Activated CD8-positive, alpha-beta T cell treated with anti-CD3 and anti-CD28 coated beads, Interleukin-2, amount 10 ng/mL, durations not matched to agents 7 days and 5 days (primary cell): ENCODE measurements at regions not wholly inside any gene's neighbourhood (a gene's known extent, or its start where the extent isn't known, plus 50 kb on each side); places are given as distances from the start of the nearest gene placed in this dataset.
"Not testable (repeated sequence)": the region's sequence is repeated elsewhere in the genome, so short reads cannot be mapped to it uniquely, and the experiment has no call there.

ENCODE experiments used
- ATAC-seq: fragments of 150-1000 bp; cut with Tn5 transposase; one replicate; pipeline ENCODE4 v1.10.0; 2021; ENCODE audit warnings: moderate library complexity
- CTCF ChIA-PET: fragments of 350-600 bp; sonication (Branson Sonifier 250); formaldehyde crosslinking; loops from one replicate; lab custom pipeline; 2021; ENCODE audit warnings: antibody characterized with exemption; lab: Charles Lee
- POLR2A ChIA-PET: fragments of 350-600 bp; sonication (Branson Sonifier 250); formaldehyde crosslinking; loops from one replicate; lab custom pipeline; 2021; ENCODE audit warnings: antibody characterized with exemption; lab: Charles Lee
- DNase-seq: peaks from one replicate; pipeline ENCODE4 v3.0.0-alpha.2; 2020
- H3K27ac Mint-ChIP-seq: one replicate; pipeline ENCODE4 v1.8.0; 2021; ENCODE audit warnings: mild to moderate bottlenecking, mixed read lengths
- H3K27me3 Mint-ChIP-seq: one replicate; pipeline ENCODE4 v1.8.0; 2021; ENCODE audit warnings: low read depth, mixed read lengths
- H3K36me3 Mint-ChIP-seq: one replicate; pipeline ENCODE4 v1.8.0; 2021; ENCODE audit warnings: low read depth, mixed read lengths
- H3K4me1 Mint-ChIP-seq: one replicate; pipeline ENCODE4 v1.8.0; 2021; ENCODE audit warnings: low read depth, mixed read lengths
- H3K4me3 Mint-ChIP-seq: one replicate; pipeline ENCODE4 v1.8.0; 2021; ENCODE audit warnings: mild to moderate bottlenecking, mixed read lengths
- H3K9me3 Mint-ChIP-seq: one replicate; pipeline ENCODE4 v1.8.0; 2022; ENCODE audit warnings: mixed read lengths; ENCODE audit not compliant: insufficient read depth

DNA sequence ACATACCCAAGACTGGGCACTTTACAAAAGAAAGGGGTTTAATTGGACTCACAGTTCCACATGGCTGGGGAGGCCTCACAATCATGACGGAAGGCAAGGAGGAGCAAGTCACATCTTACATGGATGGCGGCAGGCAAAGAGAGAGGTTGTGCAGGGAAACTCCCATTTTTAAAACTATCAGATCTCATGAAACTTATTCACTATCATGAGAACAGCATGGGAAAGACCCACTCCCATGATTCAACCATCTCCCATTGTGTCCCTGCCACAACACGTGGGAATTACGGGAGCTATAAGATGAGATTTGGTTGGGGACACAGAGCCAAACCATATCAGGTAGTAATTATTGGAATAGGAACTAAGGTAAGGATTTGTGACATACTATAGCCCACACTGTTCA lies 101.6 kb upstream of the ADTRP start:
- H3K27me3 Mint-ChIP-seq, CTCF ChIA-PET, H3K27ac Mint-ChIP-seq, H3K36me3 Mint-ChIP-seq, H3K4me3 Mint-ChIP-seq, ATAC-seq, H3K4me1 Mint-ChIP-seq, H3K9me3 Mint-ChIP-seq, POLR2A ChIA-PET, DNase-seq: not testable (repeated sequence)

DNA sequence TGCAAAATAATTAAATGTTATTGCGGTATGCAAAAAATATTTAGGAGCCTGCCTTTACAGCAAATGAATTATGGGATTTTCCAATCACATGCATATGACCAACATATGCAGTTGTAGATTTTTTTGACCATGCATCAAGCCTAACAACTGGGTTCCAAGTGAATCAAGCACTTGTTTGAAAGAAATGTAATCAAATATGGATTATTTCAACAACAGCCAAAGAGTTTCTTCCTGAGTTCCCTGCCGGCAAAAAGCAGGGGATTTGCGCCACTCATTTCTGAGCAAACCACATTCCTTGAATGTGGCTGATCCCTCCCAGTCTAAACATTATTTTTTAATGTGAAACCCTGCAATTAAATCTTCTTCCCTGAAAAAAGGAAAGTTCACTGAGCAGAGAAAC lies 100.1 kb upstream of the ADTRP start:
- ATAC-seq (no peak), DNase-seq (no peak)
- Mint-ChIP-seq H3K9me3 (no peaks in the 10 kb centered on the region), H3K4me1 (no peaks in the 10 kb centered on the region), H3K27ac (no peak overlapping the region), H3K4me3 (no peak overlapping the region), H3K27me3 (no peaks in the 10 kb centered on the region), H3K36me3 (no peaks in the 10 kb centered on the region)
- ChIA-PET CTCF (no interaction called here), POLR2A (no interaction called here)

DNA sequence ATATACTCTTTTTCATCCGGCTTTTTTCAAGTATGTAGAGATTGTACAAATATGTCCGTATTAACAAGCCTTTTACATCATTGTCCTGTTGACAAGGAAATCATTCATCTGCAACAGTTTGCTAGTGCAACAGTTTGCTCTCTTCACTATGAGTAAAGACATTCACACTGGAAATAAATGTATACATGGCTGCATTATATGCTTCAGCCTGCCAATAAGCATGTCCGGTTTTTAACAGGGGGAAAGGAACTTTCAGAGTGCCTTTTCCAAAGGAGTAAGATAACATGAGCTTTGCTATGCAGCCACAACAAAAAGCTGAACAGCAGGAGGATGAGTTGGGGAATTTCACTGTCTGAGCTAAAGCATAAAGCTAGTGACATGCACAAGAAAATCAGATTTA lies 99.4 kb upstream of the ADTRP start:
- CTCF ChIA-PET, result no interaction called here
- H3K27ac Mint-ChIP-seq, result no peak overlapping the region
- DNase-seq (no peak), ATAC-seq (no peak)
- H3K9me3 Mint-ChIP-seq, result no peaks in the 10 kb centered on the region
- POLR2A ChIA-PET, result no interaction called here
- H3K4me3 Mint-ChIP-seq, result no peak overlapping the region
- no peaks in the 10 kb centered on the region for H3K36me3 Mint-ChIP-seq
- no peaks in the 10 kb centered on the region for H3K27me3 Mint-ChIP-seq
- H3K4me1 Mint-ChIP-seq, result no peaks in the 10 kb centered on the region

DNA sequence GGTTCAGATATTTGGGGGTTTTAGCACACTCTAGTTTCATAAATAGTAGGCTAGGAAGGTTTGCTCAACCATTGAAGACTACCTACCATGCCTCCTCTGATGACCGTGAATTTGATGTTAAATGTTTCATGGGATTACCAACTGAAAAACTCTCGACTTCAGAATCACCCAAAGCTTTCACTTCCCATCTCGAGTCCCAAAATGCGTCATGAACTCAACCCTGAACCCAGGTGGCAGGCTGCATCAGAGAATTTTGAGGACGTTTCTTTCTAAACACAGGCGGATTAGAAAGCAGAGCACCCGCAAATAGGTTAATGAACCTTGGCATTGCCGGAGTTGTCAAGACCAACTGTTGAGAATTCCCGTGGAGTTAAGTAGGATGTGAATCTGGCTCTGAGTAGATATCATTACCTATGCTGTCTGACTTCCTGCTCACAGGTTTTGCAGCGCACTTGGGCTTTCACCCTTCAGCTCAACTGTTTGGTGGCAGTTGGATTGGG lies 98.4 kb upstream of the ADTRP start:
- Mint-ChIP-seq H3K27me3 (no peaks in the 10 kb centered on the region), H3K36me3 (no peaks in the 10 kb centered on the region), H3K27ac (no peak overlapping the region), H3K4me3 (no peak overlapping the region), H3K4me1 (no peaks in the 10 kb centered on the region), H3K9me3 (no peaks in the 10 kb centered on the region)
- CTCF ChIA-PET, result no interaction called here
- ATAC-seq (no peak), DNase-seq (no peak)
- POLR2A ChIA-PET, result no interaction called here

DNA sequence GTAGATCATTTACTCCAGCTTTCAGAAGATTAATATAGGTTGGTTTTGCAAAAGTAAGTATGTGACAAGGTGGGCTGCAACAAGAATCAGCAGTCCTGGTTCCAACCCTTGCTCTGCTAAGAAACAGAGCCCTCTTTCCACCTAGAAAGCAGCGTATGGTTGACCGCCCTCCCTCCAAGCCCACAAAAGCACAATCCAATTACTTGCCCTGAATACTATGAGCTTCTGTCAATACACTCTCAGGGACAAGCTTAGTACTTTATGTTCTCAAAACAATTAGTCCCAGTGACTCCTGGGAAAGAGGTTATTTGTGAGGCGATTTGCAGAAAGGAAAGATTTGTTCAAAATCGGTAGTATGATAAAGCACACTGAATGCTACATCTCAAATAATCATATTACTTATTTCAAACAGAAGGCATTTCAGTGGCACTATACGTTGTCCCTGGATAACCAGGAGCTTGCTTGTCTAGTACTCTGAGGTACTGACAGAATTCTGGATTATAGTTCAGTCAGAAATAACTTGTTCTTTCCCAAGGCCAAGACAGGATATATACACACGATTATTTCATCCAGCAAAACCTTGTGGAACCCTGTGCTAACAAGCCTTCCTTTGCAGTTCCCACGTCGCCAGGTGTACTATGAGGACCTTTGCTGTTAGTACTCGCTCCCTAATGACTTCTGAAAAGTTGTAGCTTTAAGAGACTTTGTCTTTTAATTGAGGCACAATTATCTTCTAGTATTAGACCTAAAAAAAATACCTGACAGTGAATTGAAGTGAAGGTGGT lies 96.9 kb upstream of the ADTRP start:
- Mint-ChIP-seq H3K4me1 (no peaks in the 10 kb centered on the region), H3K27me3 (no peaks in the 10 kb centered on the region), H3K36me3 (no peaks in the 10 kb centered on the region), H3K27ac (no peak overlapping the region), H3K9me3 (no peaks in the 10 kb centered on the region), H3K4me3 (no peak overlapping the region)
- DNase-seq (no peak), ATAC-seq (no peak)
- ChIA-PET POLR2A (no interaction called here), CTCF (no interaction called here)

DNA sequence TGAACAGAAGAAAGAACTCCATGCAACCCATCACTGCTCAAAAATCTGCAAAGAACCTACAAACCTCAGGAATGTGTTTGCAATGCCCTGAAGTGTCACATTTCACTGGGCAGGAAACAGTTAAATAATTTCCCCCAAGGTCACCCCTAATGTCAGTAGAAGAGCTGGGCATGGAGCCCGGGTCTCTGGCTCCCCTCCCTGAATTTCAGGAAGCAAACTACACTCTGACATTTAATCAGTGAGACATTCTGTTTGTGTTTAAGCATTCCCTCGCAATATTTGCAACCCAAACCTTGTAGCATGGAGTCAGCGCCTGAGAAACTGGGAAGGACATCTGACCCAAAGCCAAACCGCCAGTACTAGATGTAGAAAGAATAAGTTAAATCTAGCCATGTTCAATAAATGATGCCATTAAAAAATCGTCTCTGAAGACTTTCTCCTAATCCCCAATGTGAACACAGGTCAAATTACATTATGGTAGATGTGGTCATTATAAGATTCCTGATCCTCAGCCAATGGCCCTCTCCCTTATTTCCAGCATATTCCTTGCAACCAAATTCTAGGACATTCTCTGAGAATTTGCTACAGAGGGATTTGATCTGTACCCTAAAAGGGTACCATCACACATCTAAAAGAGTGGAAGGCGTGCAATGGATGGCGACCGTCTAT lies 91.2 kb upstream of the ADTRP start:
- Mint-ChIP-seq H3K9me3 (no peaks in the 10 kb centered on the region), H3K4me3 (no peak overlapping the region), H3K4me1 (no peaks in the 10 kb centered on the region)

DNA sequence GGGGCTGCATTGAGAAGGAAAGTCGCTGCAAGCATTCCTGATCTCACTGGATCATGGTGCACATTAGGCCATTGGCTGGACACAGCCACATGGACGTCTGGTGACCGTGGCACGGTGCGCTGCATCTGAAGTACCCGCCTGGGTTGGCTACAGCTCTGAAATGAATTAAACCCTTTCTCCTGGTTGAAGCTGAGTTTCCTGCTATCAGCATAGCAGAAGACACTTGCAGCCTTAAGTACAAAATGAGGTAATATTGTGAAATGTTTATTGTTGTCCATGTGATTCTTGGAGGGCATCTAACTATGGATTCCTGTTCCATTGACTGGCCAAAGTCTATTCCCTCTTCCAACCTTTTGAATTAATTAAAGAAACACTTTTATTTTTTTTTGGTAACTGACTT lies 89.8 kb upstream of the ADTRP start:
- H3K27ac Mint-ChIP-seq, result no peak overlapping the region
- ChIA-PET CTCF (no interaction called here), POLR2A (no interaction called here)

More for the DNA sequence above, 91.2 kb upstream of the ADTRP start:
- H3K27ac Mint-ChIP-seq, result no peak overlapping the region
- ChIA-PET POLR2A (no interaction called here), CTCF (no interaction called here)
- no peaks in the 10 kb centered on the region for H3K27me3 Mint-ChIP-seq
- ATAC-seq (no peak), DNase-seq (no peak)
- no peaks in the 10 kb centered on the region for H3K36me3 Mint-ChIP-seq

DNA sequence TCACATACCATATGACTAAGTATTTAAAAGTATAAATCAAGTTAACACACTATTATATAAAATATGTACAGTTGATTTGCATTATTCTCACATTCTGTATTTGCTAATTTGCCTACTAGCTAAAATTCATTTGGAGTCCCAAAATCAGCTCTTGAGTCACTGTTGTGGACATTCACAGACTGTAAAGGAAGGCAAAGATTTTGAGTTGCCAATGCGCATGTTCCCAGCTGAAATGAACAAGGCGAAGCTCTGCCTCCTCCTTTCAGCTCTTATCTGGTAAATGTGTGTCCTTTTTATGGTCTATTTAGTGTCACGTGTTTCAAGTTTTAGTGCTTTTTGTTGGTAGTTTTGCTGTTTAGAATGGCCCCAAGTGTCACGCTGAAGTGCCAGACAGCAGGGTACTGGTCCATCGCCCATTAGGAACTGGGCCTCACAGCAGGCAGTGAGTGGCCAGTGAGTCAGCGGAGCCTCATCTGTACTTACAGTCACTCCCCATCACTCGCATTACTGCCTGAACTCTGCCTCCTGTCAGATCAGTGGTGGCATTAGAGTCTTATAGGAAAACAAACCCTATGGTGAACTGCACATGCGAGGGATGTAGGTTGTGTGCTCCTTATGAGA lies 87.2 kb upstream of the ADTRP start:
- Mint-ChIP-seq H3K9me3 (no peaks in the 10 kb centered on the region), H3K36me3 (no peaks in the 10 kb centered on the region), H3K4me3 (no peak overlapping the region), H3K27me3 (no peaks in the 10 kb centered on the region), H3K4me1 (no peaks in the 10 kb centered on the region), H3K27ac (no peak overlapping the region)
- ChIA-PET POLR2A (no interaction called here), CTCF (no interaction called here)
- DNase-seq (no peak), ATAC-seq (no peak)

More for the DNA sequence above, 89.8 kb upstream of the ADTRP start:
- Mint-ChIP-seq H3K9me3 (no peaks in the 10 kb centered on the region), H3K36me3 (no peaks in the 10 kb centered on the region), H3K27me3 (no peaks in the 10 kb centered on the region), H3K4me1 (no peaks in the 10 kb centered on the region), H3K4me3 (no peak overlapping the region)
- DNase-seq, result no peak
- no peak for ATAC-seq

DNA sequence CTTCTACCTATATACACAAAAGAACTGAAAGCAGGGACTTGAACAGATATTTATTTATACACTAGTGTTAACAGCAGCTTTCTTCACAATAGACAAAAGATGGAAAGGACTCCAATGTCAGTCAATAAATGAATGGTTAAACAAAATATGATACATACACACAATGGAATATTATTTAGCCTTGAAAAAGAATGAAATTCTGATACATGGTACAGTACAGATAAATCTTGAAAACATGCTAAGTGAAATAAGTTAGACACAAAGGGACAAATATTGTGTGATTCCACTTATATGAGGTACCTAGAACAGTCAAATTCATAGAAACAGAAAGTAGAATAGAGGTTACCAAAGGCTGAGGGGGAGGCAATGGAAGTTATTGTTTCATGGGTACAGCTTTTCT lies 79.8 kb upstream of the ADTRP start:
- Mint-ChIP-seq H3K9me3 (peaks cover 10% of the 10 kb centered on the region), H3K4me3 (no peak overlapping the region), H3K36me3 (no peaks in the 10 kb centered on the region), H3K27ac (no peak overlapping the region), H3K27me3 (no peaks in the 10 kb centered on the region), H3K4me1 (no peaks in the 10 kb centered on the region)
- ATAC-seq, result no peak
- CTCF ChIA-PET, result no interaction called here
- DNase-seq, result no peak
- POLR2A ChIA-PET, result no interaction called here

DNA sequence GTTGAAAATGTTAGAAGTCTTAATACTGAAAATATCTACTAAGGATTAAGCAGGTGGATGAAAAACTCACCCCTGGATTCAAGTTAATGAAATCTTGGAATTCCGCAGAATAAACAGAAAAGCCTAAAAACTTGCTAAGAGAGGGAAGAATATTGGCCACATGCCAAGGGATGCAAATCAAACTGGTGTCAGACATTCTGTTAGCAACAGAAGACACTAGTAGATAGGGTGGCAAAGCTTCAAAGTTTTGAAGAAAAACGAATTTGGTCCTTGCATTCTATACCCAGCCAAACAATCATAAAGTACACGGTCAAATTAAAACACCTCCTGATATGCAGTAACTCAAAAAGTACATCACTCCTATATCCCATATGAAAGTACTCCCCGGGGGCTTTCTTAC lies 77.1 kb upstream of the ADTRP start:
- H3K4me1 Mint-ChIP-seq, result no peaks in the 10 kb centered on the region
- no peaks in the 10 kb centered on the region for H3K27me3 Mint-ChIP-seq
- H3K36me3 Mint-ChIP-seq, result no peaks in the 10 kb centered on the region
- ChIA-PET POLR2A (no interaction called here), CTCF (no interaction called here)
- H3K9me3 Mint-ChIP-seq, result peaks cover 10% of the 10 kb centered on the region
- no peak overlapping the region for H3K4me3 Mint-ChIP-seq
- H3K27ac Mint-ChIP-seq, result no peak overlapping the region
- DNase-seq, result no peak
- ATAC-seq, result no peak

DNA sequence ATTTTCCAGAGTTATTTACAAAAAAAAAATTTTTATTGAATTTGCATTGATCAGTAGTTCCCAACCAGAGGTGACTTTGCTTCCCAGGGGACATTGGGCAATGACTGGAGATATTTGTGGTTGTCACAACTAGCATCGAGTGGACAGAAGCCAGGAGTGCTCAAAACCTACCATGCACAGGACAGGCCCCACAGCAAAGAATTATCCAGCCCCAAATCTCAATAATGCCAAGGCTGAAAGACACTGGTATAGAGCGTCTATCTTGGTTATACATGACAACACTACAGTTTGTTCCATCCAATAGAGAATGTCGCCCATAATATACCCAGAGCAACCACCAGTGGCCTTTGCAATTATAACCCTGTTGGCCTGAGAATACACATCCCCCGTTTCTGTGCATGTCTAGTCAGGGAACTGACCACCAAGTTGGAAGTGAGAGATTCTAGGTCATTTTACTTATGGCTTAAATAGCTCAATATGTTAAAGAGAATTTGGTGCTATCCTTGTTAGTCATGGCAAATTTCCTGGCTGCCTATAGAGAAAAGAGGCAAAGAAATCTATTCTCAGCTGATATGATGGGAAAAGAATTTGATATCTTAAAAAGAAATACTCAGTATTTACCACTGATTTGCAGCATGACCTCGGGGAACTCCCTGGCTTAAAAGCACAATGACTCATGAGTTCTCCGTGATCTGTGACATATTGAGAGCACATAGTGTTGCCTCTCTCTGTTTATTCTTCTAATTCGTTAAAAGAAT lies 76.0 kb upstream of the ADTRP start:
- no peak overlapping the region for H3K4me3 Mint-ChIP-seq
- H3K36me3 Mint-ChIP-seq, result no peaks in the 10 kb centered on the region
- ChIA-PET CTCF (no interaction called here), POLR2A (no interaction called here)
- no peaks in the 10 kb centered on the region for H3K27me3 Mint-ChIP-seq
- no peak overlapping the region for H3K27ac Mint-ChIP-seq
- DNase-seq (no peak), ATAC-seq (no peak)
- H3K9me3 Mint-ChIP-seq, result peaks cover 10% of the 10 kb centered on the region
- no peaks in the 10 kb centered on the region for H3K4me1 Mint-ChIP-seq
